Heart right ventricle (tissue), 16 donors: ENCODE measurements at regions not wholly inside any gene's neighbourhood (a gene's known extent, or its start where the extent isn't known, plus 50 kb on each side); places are given as distances from the start of the nearest gene placed in this dataset.

Experiments used
- ATAC-seq, 8 donors: fragments of 200-7000 bp; cut with Tn5 transposase; one replicate each; pipeline ENCODE4 v1.9.1; 2020; ENCODE audit warnings: mild to moderate bottlenecking in 8 of 8, moderate library complexity in 8 of 8, moderate number of reproducible peaks in 1 of 8
- DNase-seq, 2 donors: peaks; one replicate each; pipeline ENCODE4 v3.0.0-alpha.2; 2020
- H3K27ac ChIP-seq, 10 donors: fragments of 200-600 bp; sonication (generic) in 2 of 10; one replicate each; pipeline versions ENCODE4 v1.5.0 to v1.8.0; 2020 to 2022; ENCODE audit warnings: mild to moderate bottlenecking in 3 of 10
- H3K27me3 ChIP-seq, 7 donors: fragments of 200-600 bp; one replicate each; pipeline ENCODE4 v1.8.0; 2021 to 2022; ENCODE audit warnings: mild to moderate bottlenecking in 2 of 7
- H3K36me3 ChIP-seq, 9 donors: fragments of 200-600 bp; sonication (generic) in 1 of 9; one replicate each; pipeline versions ENCODE4 v1.5.0 to v1.8.0; 2020 to 2022; ENCODE audit warnings: mild to moderate bottlenecking in 2 of 9
- H3K4me1 ChIP-seq, 9 donors: fragments of 200-600 bp; sonication (generic) in 1 of 9; one replicate each; pipeline versions ENCODE4 v1.5.0 to v1.8.0; 2020 to 2022; ENCODE audit warnings: mild to moderate bottlenecking in 4 of 9
- H3K4me3 ChIP-seq, 10 donors: fragments of 200-600 bp; sonication (generic) in 2 of 10; one replicate each; pipeline versions ENCODE4 v1.5.0 to v1.8.0; 2020 to 2022; ENCODE audit warnings: mild to moderate bottlenecking in 7 of 10, moderate library complexity in 2 of 10
- H3K9me3 ChIP-seq, 11 donors: fragments of 200-600 bp in 10 of 11; sonication (generic) in 2 of 11; one replicate each; pipeline versions ENCODE4 v1.5.0 to v1.8.0; 2013 to 2022; ENCODE audit warnings: mild to moderate bottlenecking in 2 of 11, control low read depth in 1 of 11, moderate library complexity in 1 of 11
- CTCF ChIP-seq, 9 donors: fragments of 200-600 bp; sonication (generic) in 2 of 9; IDR thresholded peaks; one replicate each; pipeline versions ENCODE4 v1.5.0 to v1.8.0; 2021 to 2022; ENCODE audit warnings: antibody characterized with exemption in 9 of 9, mild to moderate bottlenecking in 5 of 9, moderate library complexity in 1 of 9
- WGBS, 2 donors: extraction: QIAGEN DNeasy Blood & Tissue Kit; methylation state at CpG; one replicate each; pipeline ENCODE4 v1.1.7; 2013; ENCODE audit warnings: inconsistent platforms in 1 of 2; 5-methylcytosine and 5-hydroxymethylcytosine counted together
- intact Hi-C, 10 donors: fragments of 100-400 bp; cut with DNase I; formaldehyde crosslinking; loops; one replicate each; pipeline versions ENCODE4 v1.11.1 to v1.14.2; 2022
- microRNA-seq, 2 donors: library from miRNA; unstranded; fragments of <30 nt; microRNA quantifications; one replicate each; pipeline ENCODE4 v1.2.0, GENCODE V29; 2021
- donor health status: Arrhythmogenic right ventricular cardiomyopathy.
- donor health status: ischemic (EF 13 %, LVEDD 7.1; RV severe dilation, severe dysfunction).
- donor health status: healthy with polysubstance abuse.
- donor health status: DM: no; HTN: yes; CAD: no.
- donor health status: DM: no; HTN: no; CAD: no.
- donor health status: ischemic (EF 25% LVEDD 6.9; RV normal size, moderate dysfunction).
- donor health status: ischemic (EF 25% LVEDD 5.7; RV mildly dilated, moderate dysfunction).
- donor health status: healthy.
- donor health status: DM: yes; HTN: yes; CAD: no.
- donor health status: Ischemic cardiomyopathy.
- donor health status: ischemic (EF 35%, LVEDD 5.7; RV mildly dilated, moderate dysfunction).
- donor health status: nonischemic (EF 11% LVEDD 7.7; RV severe dilation, severe dysfunction).
- donor health status: DM: yes; HTN: yes; CAD: no.
- donor health status: PGD.
- donor health status: ischemic (EF 29% LVEDD 5.4; RV normal size, mild dysfunction).
- donor health status: nonischemic (EF 23%, LVEDD 6.1; RV moderate dilation, normal function).

- H3K27ac ChIP-seq = no peak overlapping the region
- intact Hi-C loops = no loop called here
- H3K36me3 ChIP-seq = no peaks in the 10 kb centered on the region
- H3K27me3 ChIP-seq = no peaks in the 10 kb centered on the region
- 71 to 86% methylated on average over 1 of the region's 1 CpG for WGBS, 2 donors
- no peak for TF ChIP-seq CTCF (IDR thresholded peaks at IDR 0.05)
- DNase-seq = no peak
- H3K4me1 ChIP-seq = no peaks in the 10 kb centered on the region
- no peak overlapping the region for H3K4me3 ChIP-seq
- no peaks in the 10 kb centered on the region for H3K9me3 ChIP-seq
- no peak for ATAC-seq
Observed at GRCh38 chr18:28236487-28236886, 59.6 kb upstream of the CDH2 start.

Small RNA genes lying in the stretch of these regions (microRNA-seq; reads per million reads assigned to microRNA genes)
- gene MIR302F = 0 reads per million in 2 donors
